ENCODE measurements at regions not wholly inside any gene's neighbourhood (a gene's known extent, or its start where the extent isn't known, plus 50 kb on each side); places are given as distances from the start of the nearest gene placed in this dataset.
"Not testable (repeated sequence)": the region's sequence is repeated elsewhere in the genome, so short reads cannot be mapped to it uniquely, and the experiment has no call there.

GRCh38 chr1:83509301-83509781 is 489.6 kb downstream of the TTLL7 start:
- DNase-seq (ENCODE audit: low read depth), result no peak

DNA sequence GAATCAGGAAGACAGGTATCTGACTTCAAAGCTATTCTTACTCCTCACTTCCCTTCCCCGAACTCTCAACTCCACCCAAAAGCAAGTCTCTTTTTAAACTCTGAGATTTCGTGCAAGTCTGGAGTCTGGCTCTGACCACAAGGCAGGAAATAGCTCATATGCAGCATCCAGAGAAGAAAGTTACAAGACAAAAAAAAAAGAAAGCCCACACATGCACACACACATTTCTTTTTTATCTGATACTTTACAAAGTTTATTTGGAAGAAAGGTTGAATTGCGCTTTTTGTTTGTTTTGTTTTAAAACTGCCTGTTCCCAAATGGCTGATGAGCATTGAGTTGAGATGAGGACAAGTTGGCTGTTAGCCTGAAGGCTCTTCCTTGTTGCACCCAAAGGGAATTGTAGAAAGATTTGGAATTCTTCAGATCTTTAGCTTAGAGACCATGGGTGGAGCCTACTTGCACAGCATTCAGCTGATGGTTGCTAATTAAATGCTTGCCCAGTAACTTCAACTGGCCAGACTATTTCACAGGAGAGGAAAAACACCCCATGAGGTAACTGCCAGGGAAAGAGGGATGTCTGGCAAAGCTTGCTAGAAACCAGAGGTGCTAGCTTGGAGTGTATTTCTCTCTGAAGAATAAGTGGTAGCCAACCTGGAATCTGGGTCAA is 490.3 kb downstream of the TTLL7 start:
- DNase-seq (ENCODE audit: low read depth), result no peak

GRCh38 chr1:83505148-83505547 is 493.8 kb downstream of the TTLL7 start:
- no peak for DNase-seq (ENCODE audit: low read depth)

DNA sequence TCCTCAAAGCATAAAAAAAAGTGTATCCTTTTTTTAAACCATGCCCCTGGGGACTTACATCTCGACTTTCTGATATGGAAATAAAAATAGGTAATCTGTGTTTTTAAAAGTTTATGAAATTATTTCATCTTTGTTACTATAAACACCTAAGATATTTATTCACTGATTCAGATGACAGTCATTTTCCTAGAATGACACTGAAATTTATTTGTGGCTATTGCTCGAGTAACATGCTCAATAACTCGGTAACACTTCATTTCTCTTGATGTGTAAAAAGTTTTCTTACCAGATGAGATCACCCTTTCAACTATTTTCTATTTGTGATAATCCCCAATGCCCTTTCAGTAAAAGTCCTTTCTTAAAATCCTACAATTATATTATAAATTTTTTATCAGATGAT is 495.8 kb downstream of the TTLL7 start:
- DNase-seq (ENCODE audit: low read depth), result no peak

- no peak for DNase-seq (ENCODE audit: low read depth)
These were observed 497.8 kb downstream of the TTLL7 start for GRCh38 chr1:83500987-83501591.

- no peak for DNase-seq (ENCODE audit: low read depth)
These were observed 498.4 kb downstream of the TTLL7 start for GRCh38 chr1:83500531-83500930.

DNA sequence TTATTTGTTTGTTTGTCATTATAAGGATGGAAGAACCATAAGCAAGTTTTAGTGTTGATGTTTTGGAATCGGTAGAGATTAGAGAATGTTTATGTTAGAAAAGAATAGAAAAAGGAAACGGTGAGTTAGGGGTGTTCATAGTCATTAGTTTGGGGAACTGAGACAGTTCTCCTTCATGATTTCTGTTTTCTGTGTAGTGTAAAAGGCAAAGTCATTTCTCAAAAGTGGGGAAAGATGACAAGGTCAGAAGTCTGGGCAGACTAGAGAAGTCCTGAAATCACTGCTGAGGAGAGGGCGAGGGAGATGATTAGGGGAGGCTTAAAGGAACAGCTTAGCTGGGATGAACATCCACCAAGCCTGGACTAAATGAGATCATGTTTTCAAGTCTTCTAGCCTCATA is 498.9 kb downstream of the TTLL7 start:
- no peak for DNase-seq (ENCODE audit: low read depth)

GRCh38 chr1:83497563-83497962 is 501.4 kb downstream of the TTLL7 start:
- DNase-seq (ENCODE audit: low read depth), result no peak

GRCh38 chr1:83495560-83495959 is 503.4 kb downstream of the TTLL7 start:
- no peak for DNase-seq (ENCODE audit: low read depth)

DNA sequence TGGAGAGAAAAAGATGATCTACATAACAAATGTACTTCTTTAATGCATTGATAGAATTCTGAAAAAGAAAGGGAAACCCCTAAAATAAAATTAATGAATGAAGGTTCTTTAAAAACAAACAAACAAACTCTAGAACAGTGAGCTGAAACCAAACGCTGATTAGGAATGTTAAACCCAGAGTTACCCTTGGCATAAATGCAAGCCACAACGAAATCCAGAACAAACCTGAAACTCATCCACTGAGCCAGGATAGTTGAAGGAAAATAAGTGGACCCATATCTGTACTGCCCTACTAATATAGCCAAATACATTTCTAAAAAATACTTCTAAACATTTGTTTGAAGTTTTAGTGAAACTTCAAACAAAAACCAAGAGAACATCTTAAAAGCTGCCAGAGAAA is 505.3 kb downstream of the TTLL7 start:
- no peak for DNase-seq (ENCODE audit: low read depth)

DNA sequence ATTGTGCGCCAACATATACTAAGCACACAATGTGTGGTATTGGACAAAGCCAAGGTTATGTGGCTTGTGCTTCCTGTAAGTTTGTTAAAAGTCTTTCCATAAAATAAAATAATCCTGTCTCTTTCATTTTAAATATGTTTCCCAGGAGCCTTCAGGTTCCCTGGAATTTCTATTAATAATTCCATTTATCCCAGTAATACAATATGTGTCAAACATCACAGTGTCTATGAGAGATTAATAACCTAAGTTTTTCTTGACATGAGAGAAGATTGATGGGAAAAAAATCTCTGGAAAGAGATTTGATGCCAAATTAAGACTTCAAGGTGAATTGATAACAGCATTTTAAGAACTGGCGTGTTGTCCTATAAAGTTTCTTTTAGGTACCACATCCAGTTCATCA is 507.0 kb downstream of the TTLL7 start:
- no peak for DNase-seq (ENCODE audit: low read depth)

- no peak for DNase-seq (ENCODE audit: low read depth)
These were observed 507.9 kb downstream of the TTLL7 start for GRCh38 chr1:83490988-83491387.

DNA sequence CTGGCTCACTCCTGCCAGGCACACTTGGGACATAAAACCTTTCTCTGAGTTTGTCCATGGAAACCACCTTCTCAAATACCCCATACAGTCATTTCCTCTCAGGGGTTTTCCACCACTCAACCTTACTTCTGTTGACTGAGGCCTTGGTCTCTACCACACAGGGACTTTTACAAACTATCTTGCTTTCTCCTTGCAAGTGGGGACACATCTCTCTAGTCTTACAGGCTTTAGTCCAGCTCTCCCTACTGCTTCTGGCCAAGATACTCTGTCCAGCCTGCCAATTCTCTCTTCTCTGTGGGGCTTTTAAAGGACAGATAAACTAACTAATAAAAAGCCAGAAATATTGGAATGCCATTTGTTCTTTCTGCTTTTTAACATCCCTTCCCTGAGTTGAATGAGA is 510.8 kb downstream of the TTLL7 start:
- not testable (repeated sequence) for DNase-seq (ENCODE audit: low read depth)

- DNase-seq (ENCODE audit: low read depth), result not testable (repeated sequence)
These were observed 511.5 kb downstream of the TTLL7 start for GRCh38 chr1:83487460-83487859.

GRCh38 chr1:83485314-83486019 is 513.5 kb downstream of the TTLL7 start:
- not testable (repeated sequence) for DNase-seq (ENCODE audit: low read depth)

DNA sequence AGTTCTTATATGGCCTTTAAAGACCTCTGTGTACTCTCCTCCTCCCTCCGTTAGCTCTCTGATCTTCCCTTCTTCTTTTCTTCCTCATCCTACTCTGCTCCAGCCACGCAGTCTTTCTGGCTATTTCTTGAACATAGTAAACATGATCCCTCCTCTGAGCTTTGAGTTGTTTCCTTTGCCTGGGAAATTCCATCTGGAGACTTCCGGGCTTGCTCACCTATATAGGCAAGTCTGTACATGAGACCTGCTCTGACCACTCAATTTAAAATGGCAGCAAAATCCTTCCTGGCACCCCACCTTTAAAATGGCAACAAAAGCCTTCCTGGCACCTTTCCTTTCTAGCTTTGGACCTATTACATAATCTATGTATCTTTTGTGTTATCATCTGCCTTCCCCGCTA is 517.6 kb downstream of the TTLL7 start:
- not testable (repeated sequence) for DNase-seq (ENCODE audit: low read depth)

DNA sequence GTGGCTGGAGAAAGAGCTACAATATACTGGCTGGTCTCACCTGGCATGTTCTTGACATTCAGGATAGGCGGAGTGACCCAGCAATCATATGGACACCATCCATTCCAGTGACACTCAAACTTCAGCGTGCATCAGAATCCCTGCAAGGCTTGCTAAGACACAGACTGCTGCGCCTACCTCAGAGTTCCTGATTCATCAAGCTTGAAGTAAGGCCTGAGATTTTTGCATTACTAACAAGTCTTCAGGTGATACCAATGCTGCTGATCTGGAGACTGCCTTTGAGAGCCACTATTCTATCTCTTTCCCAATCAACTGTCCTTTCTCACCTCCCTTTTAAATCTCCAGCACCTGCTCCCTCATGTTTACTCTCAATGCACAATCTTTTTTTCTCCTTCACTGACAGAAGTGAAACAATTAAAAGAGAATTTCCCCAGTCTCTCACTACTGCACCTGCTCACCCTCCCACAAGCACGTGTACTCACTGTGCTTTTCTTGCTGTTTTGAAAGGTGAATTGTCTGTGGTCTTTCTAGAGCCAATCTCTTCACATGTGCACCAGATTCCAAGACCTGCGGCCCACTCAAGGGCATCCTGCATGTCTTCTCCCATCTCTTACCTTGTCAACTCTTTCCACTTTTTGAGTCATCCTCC is 519.2 kb downstream of the TTLL7 start:
- DNase-seq (ENCODE audit: low read depth), result not testable (repeated sequence)

- not testable (repeated sequence) for DNase-seq (ENCODE audit: low read depth)
These were observed 520.8 kb downstream of the TTLL7 start for GRCh38 chr1:83478127-83478526.

- DNase-seq (ENCODE audit: low read depth), result not testable (repeated sequence)
These were observed 522.4 kb downstream of the TTLL7 start for GRCh38 chr1:83476518-83476917.

- not testable (repeated sequence) for DNase-seq (ENCODE audit: low read depth)
These were observed 524.0 kb downstream of the TTLL7 start for GRCh38 chr1:83474946-83475345.

GRCh38 chr1:83473986-83474385 is 524.9 kb downstream of the TTLL7 start:
- DNase-seq (ENCODE audit: low read depth), result not testable (repeated sequence)

GRCh38 chr1:83472066-83472465 is 526.9 kb downstream of the TTLL7 start:
- not testable (repeated sequence) for DNase-seq (ENCODE audit: low read depth)

GRCh38 chr1:83471272-83471671 is 527.7 kb downstream of the TTLL7 start:
- DNase-seq (ENCODE audit: low read depth), result not testable (repeated sequence)

Data from HS-27A (cell line).